Chondrocyte (in vitro differentiated cells): ENCODE measurements at regions not wholly inside any gene's neighbourhood (a gene's known extent, or its start where the extent isn't known, plus 50 kb on each side); places are given as distances from the start of the nearest gene placed in this dataset.

Experiments used
- DNase-seq: peaks from one replicate; pipeline ENCODE4 v3.0.0; 2021; ENCODE audit warnings: mixed read lengths, low spot score
- H3K27ac Mint-ChIP-seq: one replicate; pipeline ENCODE4 v1.8.0; 2021; ENCODE audit warnings: mild to moderate bottlenecking, moderate library complexity, mixed read lengths; ENCODE audit not compliant: unreplicated experiment
- H3K27me3 Mint-ChIP-seq: 2 replicates; pipeline ENCODE4 v1.8.0; 2021; ENCODE audit warnings: low read depth, mixed read lengths
- H3K36me3 Mint-ChIP-seq: 2 replicates; pipeline ENCODE4 v1.8.0; 2021; ENCODE audit warnings: low read depth, mixed read lengths
- H3K4me1 Mint-ChIP-seq: 2 replicates; pipeline ENCODE4 v1.8.0; 2021; ENCODE audit warnings: low read depth, mild to moderate bottlenecking, mixed read lengths
- H3K4me3 Mint-ChIP-seq: one replicate; pipeline ENCODE4 v1.8.0; 2021; ENCODE audit warnings: mild to moderate bottlenecking, moderate library complexity, mixed read lengths; ENCODE audit not compliant: unreplicated experiment
- H3K9me3 Mint-ChIP-seq: 2 replicates; pipeline ENCODE4 v1.8.0; 2021; ENCODE audit warnings: low read depth, mixed read lengths
- TF ChIP-seq, protein P1 (sequence below): fragments of 200-600 bp; sonication (generic); IDR thresholded peaks from 2 replicates; pipeline ENCODE4 v1.5.0; 2021; ENCODE audit warnings: antibody characterized with exemption, mild to moderate bottlenecking, moderate library complexity

- peaks cover 5% of the 10 kb centered on the region for H3K9me3 Mint-ChIP-seq
- DNase-seq, result no peak
Measured at GRCh38 chr10:3660753-3661152, 124.3 kb downstream of the KLF6 start.

DNA sequence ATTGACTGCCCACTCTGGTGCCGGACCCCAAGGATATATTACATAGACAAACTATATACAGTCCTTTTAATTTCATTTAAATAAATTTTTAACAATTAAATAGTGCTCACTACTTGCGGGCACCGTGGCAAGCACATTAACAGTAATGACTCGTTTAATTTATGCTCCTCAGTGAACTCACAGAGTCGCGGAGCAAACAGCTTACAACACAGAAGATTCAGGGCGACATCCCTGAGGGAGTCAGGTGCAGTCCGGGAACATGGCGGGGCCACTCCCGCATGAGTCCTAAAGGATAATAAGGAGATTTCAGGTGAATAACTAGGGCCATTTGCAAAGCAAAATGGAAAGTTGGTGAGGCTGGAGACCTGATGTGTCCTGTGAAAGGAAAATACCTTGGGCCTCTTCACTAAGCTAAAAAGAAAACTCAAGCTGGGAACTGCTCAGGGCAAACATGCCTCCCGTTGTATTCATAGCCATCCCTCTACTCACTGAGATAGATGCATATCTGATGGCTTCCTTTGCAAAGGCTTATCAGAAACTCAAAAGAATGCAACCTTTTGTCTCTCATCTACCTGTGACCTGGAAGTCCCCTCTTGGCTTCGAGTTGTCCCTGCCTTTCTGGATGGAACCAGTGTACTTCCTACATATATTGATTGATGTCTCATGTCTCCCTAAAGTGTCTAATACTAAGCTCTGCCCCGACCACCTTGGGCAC is 125.6 kb downstream of the KLF6 start:
- Mint-ChIP-seq H3K4me1 (peaks cover 6% of the 10 kb centered on the region), H3K4me3 (no peak overlapping the region), H3K9me3 (peaks cover 5% of the 10 kb centered on the region), H3K27ac (no peak overlapping the region), H3K36me3 (no peaks in the 10 kb centered on the region), H3K27me3 (no peaks in the 10 kb centered on the region)
- TF ChIP-seq, protein P1, sequence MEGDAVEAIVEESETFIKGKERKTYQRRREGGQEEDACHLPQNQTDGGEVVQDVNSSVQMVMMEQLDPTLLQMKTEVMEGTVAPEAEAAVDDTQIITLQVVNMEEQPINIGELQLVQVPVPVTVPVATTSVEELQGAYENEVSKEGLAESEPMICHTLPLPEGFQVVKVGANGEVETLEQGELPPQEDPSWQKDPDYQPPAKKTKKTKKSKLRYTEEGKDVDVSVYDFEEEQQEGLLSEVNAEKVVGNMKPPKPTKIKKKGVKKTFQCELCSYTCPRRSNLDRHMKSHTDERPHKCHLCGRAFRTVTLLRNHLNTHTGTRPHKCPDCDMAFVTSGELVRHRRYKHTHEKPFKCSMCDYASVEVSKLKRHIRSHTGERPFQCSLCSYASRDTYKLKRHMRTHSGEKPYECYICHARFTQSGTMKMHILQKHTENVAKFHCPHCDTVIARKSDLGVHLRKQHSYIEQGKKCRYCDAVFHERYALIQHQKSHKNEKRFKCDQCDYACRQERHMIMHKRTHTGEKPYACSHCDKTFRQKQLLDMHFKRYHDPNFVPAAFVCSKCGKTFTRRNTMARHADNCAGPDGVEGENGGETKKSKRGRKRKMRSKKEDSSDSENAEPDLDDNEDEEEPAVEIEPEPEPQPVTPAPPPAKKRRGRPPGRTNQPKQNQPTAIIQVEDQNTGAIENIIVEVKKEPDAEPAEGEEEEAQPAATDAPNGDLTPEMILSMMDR, result no peak
- no peak for DNase-seq

More at GRCh38 chr10:3660753-3661152, 124.3 kb downstream of the KLF6 start:
- Mint-ChIP-seq H3K4me3 (no peak overlapping the region), H3K27me3 (no peaks in the 10 kb centered on the region), H3K36me3 (no peaks in the 10 kb centered on the region), H3K4me1 (no peaks in the 10 kb centered on the region), H3K27ac (no peak overlapping the region)
- TF ChIP-seq, protein P1, result no peak

DNA sequence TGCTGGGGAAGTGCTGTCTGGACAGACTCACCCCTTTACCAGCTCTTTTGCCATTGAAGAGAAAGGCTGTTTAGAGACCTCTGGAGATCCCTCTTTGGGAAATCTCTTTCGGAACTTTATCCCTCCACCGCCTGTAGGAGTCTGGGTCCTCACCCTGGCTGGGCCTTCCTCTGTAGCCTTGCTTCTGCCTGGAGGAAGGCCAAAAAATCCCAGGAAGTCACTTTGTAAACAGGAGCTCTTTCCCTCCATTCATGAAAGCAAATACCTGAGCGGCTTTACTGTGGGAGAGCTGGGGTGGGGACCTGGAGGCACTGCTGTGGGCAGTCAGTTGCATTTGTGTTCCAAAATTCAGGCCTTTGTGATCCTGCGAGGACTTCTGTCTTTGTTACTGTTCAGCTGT is 126.2 kb downstream of the KLF6 start:
- H3K27me3 Mint-ChIP-seq, result no peaks in the 10 kb centered on the region
- H3K9me3 Mint-ChIP-seq, result peaks cover 5% of the 10 kb centered on the region
- H3K27ac Mint-ChIP-seq, result no peak overlapping the region
- H3K36me3 Mint-ChIP-seq, result no peaks in the 10 kb centered on the region
- TF ChIP-seq, protein P1, result no peak
- no peak overlapping the region for H3K4me3 Mint-ChIP-seq
- H3K4me1 Mint-ChIP-seq, result peaks cover 8% of the 10 kb centered on the region
- DNase-seq, result no peak

- Mint-ChIP-seq H3K4me1 (peaks cover 8% of the 10 kb centered on the region), H3K36me3 (no peaks in the 10 kb centered on the region), H3K27me3 (no peaks in the 10 kb centered on the region), H3K27ac (no peak overlapping the region), H3K4me3 (no peak overlapping the region), H3K9me3 (peaks cover under 1% of the 10 kb centered on the region)
- DNase-seq, result no peak
- TF ChIP-seq, protein P1, result no peak
Measured at GRCh38 chr10:3656214-3656613, 128.8 kb downstream of the KLF6 start.

DNA sequence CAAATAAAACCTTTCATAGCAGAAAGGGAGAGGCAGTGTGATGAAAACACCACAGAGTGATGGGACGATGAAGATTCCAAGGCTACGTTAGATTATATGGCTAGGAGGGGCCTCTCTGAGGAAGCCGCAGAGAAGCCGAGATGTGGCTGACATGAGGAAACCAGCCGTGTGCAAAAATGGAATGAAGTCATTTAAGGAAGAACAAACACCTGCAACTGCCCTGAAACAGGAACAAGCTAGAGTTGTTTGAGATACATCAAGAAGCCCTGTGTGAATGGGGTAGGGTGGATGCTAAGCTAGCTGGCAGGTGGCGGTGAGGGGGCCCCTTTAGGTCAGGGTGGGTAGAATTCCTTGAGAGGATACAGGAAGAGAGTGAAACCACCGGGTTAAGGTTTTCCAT is 129.5 kb downstream of the KLF6 start:
- DNase-seq, result no peak
- peaks cover 8% of the 10 kb centered on the region for H3K4me1 Mint-ChIP-seq
- H3K4me3 Mint-ChIP-seq, result no peak overlapping the region
- no peaks in the 10 kb centered on the region for H3K36me3 Mint-ChIP-seq
- no peak overlapping the region for H3K27ac Mint-ChIP-seq
- no peaks in the 10 kb centered on the region for H3K27me3 Mint-ChIP-seq
- TF ChIP-seq, protein P1, result no peak
- H3K9me3 Mint-ChIP-seq, result no peaks in the 10 kb centered on the region
